ENCODE measurements at regions not wholly inside any gene's neighbourhood (a gene's known extent, or its start where the extent isn't known, plus 50 kb on each side); places are given as distances from the start of the nearest gene placed in this dataset.

- DNase-seq = no peak
These were observed 82.9 kb downstream of the HES1 start for GRCh38 chr3:194218646-194219453.

DNA sequence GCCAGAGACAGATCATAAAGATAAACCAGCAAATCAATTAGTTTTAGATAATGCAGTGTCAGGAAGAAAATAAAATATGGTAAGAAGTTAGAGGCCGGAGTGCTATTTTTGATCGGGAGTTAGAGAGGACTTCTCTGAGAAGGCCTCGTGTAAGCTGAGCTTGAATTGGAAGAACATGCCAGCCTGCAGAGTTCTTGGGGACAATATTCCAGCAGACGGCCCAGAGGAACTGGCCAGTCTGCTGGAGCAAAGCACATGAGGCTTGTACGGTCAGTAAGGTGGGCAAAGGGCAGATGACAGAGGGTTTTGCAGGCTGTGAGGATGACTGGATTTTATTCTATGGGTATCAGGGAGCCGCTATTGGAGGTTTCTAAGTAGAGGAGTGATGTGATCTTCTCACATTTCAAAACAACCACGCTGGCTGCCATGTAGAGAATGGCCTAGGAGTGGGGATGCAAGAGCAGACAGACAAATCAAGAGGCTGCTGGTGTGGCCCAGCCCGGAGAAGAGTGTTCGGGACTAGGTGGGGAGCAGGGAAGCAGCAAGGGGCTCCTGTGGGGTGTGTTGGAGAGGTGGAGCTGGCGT is 84.0 kb downstream of the HES1 start:
- DNase-seq = no peak

GRCh38 chr3:194220901-194221326 is 85.0 kb downstream of the HES1 start:
- no peak for DNase-seq

- no peak for DNase-seq
These were observed 85.4 kb downstream of the HES1 start for GRCh38 chr3:194221336-194221735.

DNA sequence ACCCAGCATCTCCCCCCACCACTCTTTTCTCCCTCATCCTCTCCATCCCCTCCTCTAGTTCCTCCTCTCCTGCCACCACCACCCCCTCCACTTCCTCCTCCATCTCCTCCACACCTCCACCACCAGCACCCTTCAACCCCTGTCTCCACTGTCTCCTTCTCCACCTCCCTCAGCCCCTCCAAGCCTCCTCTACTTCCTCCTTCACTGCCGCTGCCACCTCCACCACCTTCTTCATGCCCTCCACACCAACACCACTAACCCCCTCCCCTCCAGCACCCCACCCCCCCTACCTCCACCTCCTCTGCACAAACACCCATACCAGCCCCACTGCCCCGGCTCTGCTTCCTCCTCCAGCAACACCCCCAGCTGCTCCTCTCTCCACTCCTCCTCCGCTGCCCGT is 88.0 kb downstream of the HES1 start:
- DNase-seq = no peak

DNA sequence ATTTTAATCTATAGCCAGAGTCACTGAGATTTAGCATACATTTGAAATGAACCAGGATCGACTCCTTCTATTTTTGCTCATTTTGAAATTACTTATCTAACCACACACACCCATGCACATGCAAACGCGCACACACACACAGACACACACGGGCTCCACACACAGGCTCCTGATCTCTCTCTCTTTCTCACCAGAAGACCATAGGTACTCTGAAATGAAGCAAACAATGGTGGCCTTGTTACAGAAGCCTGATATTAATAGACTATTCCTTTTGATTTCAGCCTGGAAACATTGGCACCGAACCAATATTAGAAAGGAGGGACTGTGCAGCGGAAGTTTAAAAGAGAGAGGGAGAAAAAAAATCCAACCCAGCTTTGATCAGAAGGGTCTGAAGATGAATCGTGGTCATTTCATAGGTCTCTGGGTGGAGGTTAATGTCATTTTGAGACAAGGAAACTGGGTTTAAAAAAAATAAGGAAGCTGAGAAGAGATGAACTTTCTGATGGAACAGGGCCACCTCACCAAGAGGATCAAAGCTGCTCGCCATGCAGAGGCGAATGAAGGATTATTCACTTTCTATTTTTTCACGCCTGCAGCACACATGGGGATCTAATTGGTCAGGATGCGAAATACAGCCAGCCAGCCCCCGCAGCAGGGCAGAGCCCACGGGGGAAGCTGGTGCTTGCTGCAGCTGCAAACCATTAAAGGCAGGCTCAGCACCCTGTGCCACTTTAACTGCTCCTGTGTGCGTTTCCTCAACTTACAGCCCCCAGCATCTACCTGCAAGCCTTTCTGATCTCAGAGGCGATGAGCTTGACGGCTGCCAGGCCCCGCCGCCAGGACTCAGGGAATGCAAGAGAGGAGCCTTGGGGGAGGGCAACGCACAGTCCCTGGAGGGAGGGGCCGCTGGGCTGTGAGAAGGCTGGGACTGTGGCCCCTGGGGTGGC is 88.8 kb downstream of the HES1 start:
- DNase-seq = peak; percentile 9

DNA sequence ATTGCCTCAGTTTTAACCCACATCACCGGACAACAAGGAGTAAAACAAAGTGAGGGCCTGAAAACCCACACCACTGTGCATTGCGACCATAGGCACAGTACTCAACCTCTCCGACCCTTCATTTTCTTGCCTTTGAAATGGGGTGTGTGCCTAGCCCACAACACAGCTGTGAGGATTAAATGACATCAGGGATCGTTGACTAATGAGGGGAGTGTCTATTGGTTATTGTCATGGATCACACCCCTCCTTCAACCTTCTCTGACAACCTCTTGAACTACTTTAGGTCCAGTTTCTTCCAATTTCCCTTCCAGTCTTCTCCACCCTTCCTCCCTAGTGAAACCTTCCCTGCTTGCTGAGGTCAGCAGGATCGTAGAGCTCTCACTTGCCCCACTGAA is 89.5 kb downstream of the HES1 start:
- DNase-seq = no peak

DNA sequence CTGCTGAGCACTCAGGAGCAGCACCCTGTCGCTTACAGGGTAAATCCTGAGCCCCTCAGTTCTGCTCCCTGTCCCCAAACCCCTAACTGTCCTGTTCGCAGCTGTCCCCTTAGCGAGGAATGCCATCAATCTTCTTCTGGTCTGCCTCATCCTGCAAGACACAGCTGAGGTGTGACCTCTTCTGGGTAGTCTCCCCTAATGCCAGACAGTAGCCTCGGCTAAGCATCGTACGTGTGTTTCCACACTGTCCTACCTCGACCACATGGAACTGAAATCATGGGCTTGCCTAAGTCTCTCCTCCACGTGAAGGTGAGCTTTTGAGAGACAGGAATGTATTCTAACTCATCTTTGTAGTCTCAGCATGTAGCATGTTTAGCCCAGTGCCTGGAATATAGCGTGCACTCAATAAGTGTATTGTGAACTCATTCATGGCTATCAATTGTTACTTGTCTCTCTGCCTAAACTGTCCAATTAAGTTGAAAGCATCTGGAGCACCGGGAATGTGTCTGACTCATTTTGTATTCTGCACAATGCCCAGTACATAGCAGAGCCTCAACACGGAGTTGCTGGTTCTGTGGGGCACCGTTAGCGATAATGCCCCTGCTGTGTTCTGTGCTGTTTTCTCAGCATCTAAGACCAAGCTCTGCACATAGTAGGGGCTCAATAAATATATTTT is 90.2 kb downstream of the HES1 start:
- DNase-seq = no peak

DNA sequence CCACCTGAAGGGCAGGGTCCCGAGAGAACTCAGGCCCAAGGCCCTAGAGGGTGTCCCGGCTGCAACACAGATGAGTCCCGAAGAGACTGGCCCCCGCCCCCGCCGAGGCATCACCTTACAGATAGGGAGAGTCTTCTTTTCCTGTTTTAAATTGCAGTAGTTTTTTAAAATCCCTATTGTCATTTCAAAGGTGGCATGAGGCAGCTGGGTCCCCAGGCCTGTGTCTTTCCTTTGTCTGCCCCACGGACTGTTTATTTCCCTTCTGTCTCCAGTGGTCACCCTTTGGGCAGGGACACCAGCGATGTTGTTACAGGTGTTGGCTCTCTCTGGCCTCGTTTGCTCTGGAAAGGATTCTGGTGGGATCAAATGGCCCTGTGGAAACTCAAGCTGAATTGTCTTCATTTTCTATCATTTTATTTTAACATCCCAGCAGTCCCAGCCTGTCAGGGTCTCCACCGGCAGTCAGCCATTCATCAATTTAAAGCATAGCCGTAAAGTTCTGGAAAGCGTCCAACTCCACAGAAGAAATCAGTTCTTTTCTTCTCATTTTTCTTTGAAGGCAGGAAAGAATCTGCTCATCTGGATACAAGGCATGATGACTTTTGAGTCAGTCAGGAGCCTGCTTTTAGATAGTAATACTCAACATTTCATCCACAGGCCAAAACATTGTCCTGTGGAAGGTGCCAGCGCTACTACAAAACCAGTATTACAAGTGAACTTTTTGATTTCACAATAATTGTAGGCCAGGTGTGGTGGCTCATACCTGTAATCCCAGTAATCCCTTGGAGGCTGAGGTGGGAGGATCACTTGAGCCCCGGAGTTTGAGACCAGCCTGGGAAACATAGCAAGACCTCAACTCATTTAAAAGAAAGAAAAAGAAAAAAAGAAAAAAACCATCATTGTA is 96.2 kb downstream of the HES1 start:
- no peak for DNase-seq

DNA sequence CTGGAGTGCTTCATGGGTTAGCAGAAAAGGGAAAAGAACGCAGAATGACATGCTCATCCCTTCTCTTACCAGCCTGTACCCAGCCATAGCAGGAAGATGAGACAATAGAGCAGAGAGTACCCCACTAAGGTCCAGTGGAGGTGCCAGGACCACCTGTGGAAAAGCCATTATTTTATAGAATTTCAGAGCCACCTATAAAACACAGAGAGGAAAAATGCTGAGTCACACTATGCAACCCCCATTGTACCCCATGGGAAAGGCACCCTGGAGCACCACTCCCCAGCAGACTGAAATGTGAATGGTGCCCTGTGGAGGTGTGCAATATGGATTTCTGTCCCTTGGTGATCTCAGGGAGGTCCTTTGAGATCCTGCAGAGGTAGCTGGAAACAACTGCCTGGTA is 97.2 kb downstream of the HES1 start:
- no peak for DNase-seq

DNA sequence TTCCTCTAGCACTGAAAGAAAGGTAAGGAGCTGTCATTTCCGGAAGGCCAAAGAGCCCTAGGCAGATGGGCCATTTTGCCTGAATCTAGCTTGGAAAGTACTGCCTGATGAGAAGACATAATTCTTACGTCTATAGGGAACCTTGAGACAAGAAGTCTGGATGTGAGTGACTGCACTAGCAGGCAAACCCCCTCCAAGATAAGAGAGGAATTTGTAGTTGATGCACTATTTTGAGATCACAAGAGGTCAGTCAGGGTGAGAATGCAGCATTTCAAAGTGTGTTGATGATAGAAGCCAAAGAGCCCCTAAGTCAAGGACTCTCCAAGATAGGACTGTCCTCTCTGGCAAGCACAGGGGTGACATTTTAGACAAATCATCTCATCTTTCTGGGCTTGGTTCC is 99.2 kb downstream of the HES1 start:
- DNase-seq = no peak

DNA sequence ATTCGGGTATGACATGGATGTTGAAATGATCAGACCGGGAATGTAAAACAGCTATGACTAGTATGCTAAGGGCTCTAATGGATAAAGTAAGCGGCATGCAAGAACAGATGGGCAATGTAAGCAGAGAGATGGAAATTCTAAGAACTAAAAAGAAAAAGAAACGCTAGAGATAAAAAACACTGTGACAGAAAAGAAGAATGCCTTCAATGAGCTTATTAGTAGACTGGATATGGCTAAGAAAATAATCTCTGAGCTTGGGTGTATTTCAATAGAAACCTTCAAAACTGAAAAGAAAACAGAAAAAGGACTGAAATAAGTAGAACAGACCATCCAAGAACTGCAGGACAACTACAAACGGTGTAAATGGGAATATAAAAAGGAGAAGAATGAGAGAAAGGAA is 101.2 kb downstream of the HES1 start:
- DNase-seq = no peak

- no peak for DNase-seq
These were observed 104.8 kb downstream of the HES1 start for GRCh38 chr3:194240766-194241165.

DNA sequence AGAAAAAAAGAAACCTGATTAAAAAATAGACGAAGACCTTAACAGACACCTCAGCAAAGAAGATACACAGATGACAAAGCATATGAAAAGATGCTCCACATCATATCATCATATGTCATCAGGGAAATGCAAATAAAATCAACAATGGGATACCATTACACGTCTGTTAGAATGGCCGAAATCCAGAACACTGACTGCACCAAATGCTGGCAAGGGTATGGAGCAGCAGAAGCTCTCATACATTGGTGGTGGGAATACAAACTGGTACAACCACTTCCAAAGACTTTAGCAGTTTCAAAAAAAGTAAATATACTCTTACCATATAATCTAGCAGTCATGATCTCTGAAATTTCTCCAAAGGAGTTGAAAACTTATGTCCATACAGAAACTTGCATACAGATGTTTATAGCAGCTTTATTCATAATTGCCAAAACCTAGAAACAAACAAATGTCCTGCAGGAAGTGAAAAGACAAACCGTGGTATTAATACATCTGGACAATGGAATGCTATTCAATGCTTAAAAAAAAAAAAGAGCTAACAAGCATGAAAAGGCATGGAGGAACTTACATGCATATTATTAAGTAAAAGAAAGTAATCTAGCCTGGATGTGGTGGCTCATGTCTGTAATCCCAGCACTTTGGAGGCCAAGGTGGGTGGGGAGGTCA is 107.4 kb downstream of the HES1 start:
- DNase-seq = no peak

- no peak for DNase-seq
These were observed 107.0 kb downstream of the CPN2 start for GRCh38 chr3:194244167-194244566.

DNA sequence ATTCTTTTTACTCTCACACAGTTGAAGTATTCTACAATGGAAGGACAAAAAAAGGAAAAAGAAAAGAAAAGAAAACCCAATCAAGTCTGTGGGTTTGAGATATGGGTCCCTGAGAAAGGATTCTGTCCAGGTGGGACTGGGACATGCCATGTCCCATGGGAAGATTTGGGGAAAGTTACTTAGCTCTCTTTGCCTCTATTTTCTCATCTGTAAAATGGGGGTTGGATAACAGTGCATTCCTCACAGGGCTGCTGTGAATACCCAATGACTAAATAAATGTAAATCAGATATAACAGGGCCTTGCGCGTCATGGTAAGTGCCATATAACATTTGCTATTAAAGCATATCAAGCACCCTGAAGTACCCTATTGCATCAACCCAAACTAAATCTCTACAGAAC is 105.7 kb downstream of the CPN2 start:
- DNase-seq = no peak

- DNase-seq = no peak
These were observed 105.1 kb downstream of the CPN2 start for GRCh38 chr3:194245975-194246561.

DNA sequence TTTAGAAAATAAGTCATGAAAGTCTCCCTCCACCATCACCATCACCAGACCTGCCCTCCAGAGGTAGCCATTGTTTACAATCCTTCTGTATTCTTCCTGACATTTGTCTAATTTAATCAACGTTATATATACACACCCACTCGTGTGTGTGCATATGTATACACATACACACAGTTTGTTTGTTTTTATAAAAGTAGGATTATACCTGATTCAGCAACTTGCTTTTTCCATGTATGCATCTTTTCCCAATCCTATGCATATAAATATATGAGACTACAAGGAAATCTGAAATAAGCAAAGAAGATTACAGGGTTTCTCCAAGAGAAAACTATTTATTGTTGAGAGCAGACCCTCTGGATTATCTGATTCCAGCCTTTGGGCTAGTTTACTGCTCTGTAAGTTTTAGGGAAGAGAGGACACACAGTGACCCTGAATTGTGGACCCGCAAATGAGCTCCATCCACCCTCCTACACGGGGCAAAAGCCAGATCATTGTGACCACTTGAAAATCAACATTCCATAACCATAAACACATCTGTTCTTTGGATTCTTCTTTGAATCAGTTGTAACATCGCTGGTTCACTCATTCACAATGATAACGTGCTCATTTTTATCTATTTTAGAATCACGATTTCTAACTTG is 104.3 kb downstream of the CPN2 start:
- no peak for DNase-seq

- no peak for DNase-seq
These were observed 103.8 kb downstream of the CPN2 start for GRCh38 chr3:194247350-194247740.

- peak; percentile 74 for DNase-seq
These were observed 101.6 kb downstream of the CPN2 start for GRCh38 chr3:194249323-194250097.
